Panc1 (cell line): ENCODE measurements at regions not wholly inside any gene's neighbourhood (a gene's known extent, or its start where the extent isn't known, plus 50 kb on each side); places are given as distances from the start of the nearest gene placed in this dataset.

ENCODE experiments used
- POLR2AphosphoS5 ChIP-seq: IDR thresholded peaks from 2 replicates; pipeline ENCODE4 v1.6.1; 2012; ENCODE audit warnings: mild to moderate bottlenecking, low read depth, low read length, moderate library complexity
- SIN3A ChIP-seq: IDR thresholded peaks from 2 replicates; pipeline ENCODE4 v1.6.1; 2012; ENCODE audit warnings: low read depth, mild to moderate bottlenecking, low read length, moderate library complexity, borderline replicate concordance; ENCODE audit not compliant: insufficient read depth
- TCF7L2 ChIP-seq: IDR thresholded peaks from 2 replicates; pipeline ENCODE4 v1.6.1; 2011; ENCODE audit warnings: mild to moderate bottlenecking, low read depth, low read length, inconsistent platforms
- TF ChIP-seq, protein P1 (sequence below): fragments of 450-650 bp; IDR thresholded peaks from 2 replicates; pipeline ENCODE4 v1.5.1; 2017; ENCODE audit warnings: mild to moderate bottlenecking
- TF ChIP-seq, protein P2 (sequence below), 2 experiments: IDR thresholded peaks; 2 replicates each; pipeline ENCODE4 v1.6.1; 2011 to 2012; ENCODE audit warnings: low read depth in 2 of 2, control low read depth in 1 of 2, low read length in 1 of 2, mild to moderate bottlenecking in 1 of 2, moderate library complexity in 1 of 2; ENCODE audit not compliant: insufficient read depth in 1 of 2

DNA sequence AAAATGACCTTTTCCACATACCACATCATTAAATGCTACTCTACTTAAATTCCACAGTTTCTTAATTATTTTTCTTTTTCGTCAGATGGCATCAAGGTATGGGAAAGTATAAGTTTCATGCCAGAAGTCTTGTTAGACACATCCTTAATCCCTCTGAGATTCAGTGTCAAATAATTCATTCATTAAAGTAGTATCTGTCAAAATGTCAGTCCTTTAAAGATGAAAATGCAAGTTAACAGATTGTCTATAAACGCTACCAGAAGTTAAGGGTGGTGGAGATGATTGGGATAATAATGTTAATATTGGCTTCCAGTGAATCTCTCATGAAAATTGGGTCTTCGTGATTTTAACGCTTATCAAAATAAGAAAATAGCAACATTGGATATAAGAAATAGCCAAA, 504.2 kb upstream of the LINC00305 start:
- TF ChIP-seq, protein P1, sequence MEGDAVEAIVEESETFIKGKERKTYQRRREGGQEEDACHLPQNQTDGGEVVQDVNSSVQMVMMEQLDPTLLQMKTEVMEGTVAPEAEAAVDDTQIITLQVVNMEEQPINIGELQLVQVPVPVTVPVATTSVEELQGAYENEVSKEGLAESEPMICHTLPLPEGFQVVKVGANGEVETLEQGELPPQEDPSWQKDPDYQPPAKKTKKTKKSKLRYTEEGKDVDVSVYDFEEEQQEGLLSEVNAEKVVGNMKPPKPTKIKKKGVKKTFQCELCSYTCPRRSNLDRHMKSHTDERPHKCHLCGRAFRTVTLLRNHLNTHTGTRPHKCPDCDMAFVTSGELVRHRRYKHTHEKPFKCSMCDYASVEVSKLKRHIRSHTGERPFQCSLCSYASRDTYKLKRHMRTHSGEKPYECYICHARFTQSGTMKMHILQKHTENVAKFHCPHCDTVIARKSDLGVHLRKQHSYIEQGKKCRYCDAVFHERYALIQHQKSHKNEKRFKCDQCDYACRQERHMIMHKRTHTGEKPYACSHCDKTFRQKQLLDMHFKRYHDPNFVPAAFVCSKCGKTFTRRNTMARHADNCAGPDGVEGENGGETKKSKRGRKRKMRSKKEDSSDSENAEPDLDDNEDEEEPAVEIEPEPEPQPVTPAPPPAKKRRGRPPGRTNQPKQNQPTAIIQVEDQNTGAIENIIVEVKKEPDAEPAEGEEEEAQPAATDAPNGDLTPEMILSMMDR, result no peak
- TF ChIP-seq SIN3A (no peak), POLR2AphosphoS5 (no peak), TCF7L2 (no peak)
- TF ChIP-seq, protein P2, sequence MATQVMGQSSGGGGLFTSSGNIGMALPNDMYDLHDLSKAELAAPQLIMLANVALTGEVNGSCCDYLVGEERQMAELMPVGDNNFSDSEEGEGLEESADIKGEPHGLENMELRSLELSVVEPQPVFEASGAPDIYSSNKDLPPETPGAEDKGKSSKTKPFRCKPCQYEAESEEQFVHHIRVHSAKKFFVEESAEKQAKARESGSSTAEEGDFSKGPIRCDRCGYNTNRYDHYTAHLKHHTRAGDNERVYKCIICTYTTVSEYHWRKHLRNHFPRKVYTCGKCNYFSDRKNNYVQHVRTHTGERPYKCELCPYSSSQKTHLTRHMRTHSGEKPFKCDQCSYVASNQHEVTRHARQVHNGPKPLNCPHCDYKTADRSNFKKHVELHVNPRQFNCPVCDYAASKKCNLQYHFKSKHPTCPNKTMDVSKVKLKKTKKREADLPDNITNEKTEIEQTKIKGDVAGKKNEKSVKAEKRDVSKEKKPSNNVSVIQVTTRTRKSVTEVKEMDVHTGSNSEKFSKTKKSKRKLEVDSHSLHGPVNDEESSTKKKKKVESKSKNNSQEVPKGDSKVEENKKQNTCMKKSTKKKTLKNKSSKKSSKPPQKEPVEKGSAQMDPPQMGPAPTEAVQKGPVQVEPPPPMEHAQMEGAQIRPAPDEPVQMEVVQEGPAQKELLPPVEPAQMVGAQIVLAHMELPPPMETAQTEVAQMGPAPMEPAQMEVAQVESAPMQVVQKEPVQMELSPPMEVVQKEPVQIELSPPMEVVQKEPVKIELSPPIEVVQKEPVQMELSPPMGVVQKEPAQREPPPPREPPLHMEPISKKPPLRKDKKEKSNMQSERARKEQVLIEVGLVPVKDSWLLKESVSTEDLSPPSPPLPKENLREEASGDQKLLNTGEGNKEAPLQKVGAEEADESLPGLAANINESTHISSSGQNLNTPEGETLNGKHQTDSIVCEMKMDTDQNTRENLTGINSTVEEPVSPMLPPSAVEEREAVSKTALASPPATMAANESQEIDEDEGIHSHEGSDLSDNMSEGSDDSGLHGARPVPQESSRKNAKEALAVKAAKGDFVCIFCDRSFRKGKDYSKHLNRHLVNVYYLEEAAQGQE (IDR thresholded peaks at IDR 0.05; ENCODE audit: insufficient read depth in 1 of 2, low read depth in 2 of 2, low read length in 1 of 2), result no peak
